Sigmoid colon (tissue), 6 donors: ENCODE measurements at regions not wholly inside any gene's neighbourhood (a gene's known extent, or its start where the extent isn't known, plus 50 kb on each side); places are given as distances from the start of the nearest gene placed in this dataset.

ENCODE experiments used
- DNase-seq: peaks from one replicate; pipeline ENCODE4 v3.0.0-alpha.2; 2019
- H3K27ac ChIP-seq, 4 donors: fragments of 200-600 bp; sonication (generic); one replicate each; pipeline ENCODE4 v1.5.1; 2016 to 2019; ENCODE audit warnings: mild to moderate bottlenecking in 1 of 4
- H3K27me3 ChIP-seq, 3 donors: fragments of 200-600 bp; sonication (generic); one replicate each; pipeline ENCODE4 v1.5.1; 2019; ENCODE audit warnings: mild to moderate bottlenecking in 1 of 3
- H3K36me3 ChIP-seq, 4 donors: fragments of 200-600 bp; sonication (generic); one replicate each; pipeline ENCODE4 v1.5.1; 2016 to 2019
- H3K4me1 ChIP-seq, 4 donors: fragments of 200-600 bp; sonication (generic); one replicate each; pipeline ENCODE4 v1.5.1; 2017 to 2019
- H3K4me3 ChIP-seq, 4 donors: fragments of 200-600 bp; sonication (generic); one replicate each; pipeline ENCODE4 v1.5.1; 2017 to 2019; ENCODE audit warnings: mild to moderate bottlenecking in 2 of 4, moderate library complexity in 1 of 4
- H3K9me3 ChIP-seq, 4 donors: fragments of 200-600 bp in 3 of 4; sonication (generic) in 3 of 4; one replicate each; pipeline versions ENCODE4 v1.5.1 to v1.6.1; 2013 to 2019
- CTCF ChIP-seq, 4 experiments: fragments of 450-650 bp in 3 of 4; fragments of 200-600 bp in 1 of 4; IDR thresholded peaks; one replicate each; pipeline ENCODE4 v1.5.1; 2016 to 2019; ENCODE audit warnings: antibody characterized with exemption in 4 of 4, mild to moderate bottlenecking in 3 of 4, moderate library complexity in 2 of 4
- EP300 ChIP-seq, 4 donors: sonication (generic); formaldehyde crosslinking; IDR thresholded peaks; one replicate each; pipeline ENCODE4 v1.6.1; 2017; ENCODE audit warnings: antibody characterized with exemption in 4 of 4
- POLR2A ChIP-seq, 2 donors: fragments of 450-650 bp; IDR thresholded peaks; one replicate each; pipeline ENCODE4 v1.6.1; 2016; ENCODE audit warnings: antibody characterized with exemption in 2 of 2, mild to moderate bottlenecking in 2 of 2, moderate library complexity in 2 of 2
- POLR2AphosphoS5 ChIP-seq, 4 donors: sonication (generic); formaldehyde crosslinking; IDR thresholded peaks; one replicate each; pipeline ENCODE4 v1.6.1; 2017; ENCODE audit warnings: antibody characterized with exemption in 4 of 4
- WGBS, 2 donors: extraction: QIAGEN DNeasy Blood & Tissue Kit; methylation state at CpG; one replicate each; pipeline ENCODE4 v1.1.7; 2013; 5-methylcytosine and 5-hydroxymethylcytosine counted together
- intact Hi-C: fragments of 100-400 bp; cut with DNase I; formaldehyde crosslinking; loops from one replicate; pipeline ENCODE4 v1.15.1; 2023
- donor health status: healthy with polysubstance abuse.
- donor health status: healthy.

GRCh38 chr4:183842129-183842528 lies 63.0 kb upstream of the STOX2 start:
- WGBS, 2 donors, result 91% methylated on average over 3 of the region's 3 CpGs
- no peak overlapping the region for H3K27ac ChIP-seq

GRCh38 chr4:183843248-183843671 lies 61.8 kb upstream of the STOX2 start:
- 80 to 87% methylated on average over 7 of the region's 7 CpGs for WGBS, 2 donors
- TF ChIP-seq POLR2A (IDR thresholded peaks at IDR 0.05), result no peak
- TF ChIP-seq POLR2AphosphoS5 (IDR thresholded peaks at IDR 0.05), result peak; percentile 22 to 69 (median 48)
- TF ChIP-seq EP300 (IDR thresholded peaks at IDR 0.05), result peak; percentile 30 to 82 (median 36)
- no peak for TF ChIP-seq CTCF (IDR thresholded peaks at IDR 0.05)
- DNase-seq, result no peak
- Histone ChIP-seq H3K9me3 (peaks cover 0 to 6% (median 0%) of the 10 kb centered on the region in 4 donors), H3K4me3 (no peak overlapping the region), H3K27me3 (no peaks in the 10 kb centered on the region), H3K4me1 (peaks cover 0 to 8% (median 3%) of the 10 kb centered on the region in 4 donors), H3K36me3 (no peaks in the 10 kb centered on the region), H3K27ac (peak overlapping the region in 1 of 4 donors; percentile 17)
- intact Hi-C loops, result no loop called here

More at GRCh38 chr4:183842129-183842528, 63.0 kb upstream of the STOX2 start:
- Histone ChIP-seq H3K36me3 (no peaks in the 10 kb centered on the region), H3K9me3 (peaks cover 0 to 2% (median 0%) of the 10 kb centered on the region in 4 donors), H3K4me3 (no peak overlapping the region), H3K27me3 (no peaks in the 10 kb centered on the region), H3K4me1 (peaks cover 0 to 8% (median 3%) of the 10 kb centered on the region in 4 donors)
- no peak for DNase-seq
- intact Hi-C loops, result no loop called here
- TF ChIP-seq POLR2AphosphoS5 (IDR thresholded peaks at IDR 0.05), result no peak
- no peak for TF ChIP-seq POLR2A (IDR thresholded peaks at IDR 0.05)
- TF ChIP-seq CTCF (IDR thresholded peaks at IDR 0.05), result no peak
- no peak for TF ChIP-seq EP300 (IDR thresholded peaks at IDR 0.05)

- peaks cover 0 to 6% (median 0%) of the 10 kb centered on the region in 4 donors for H3K9me3 ChIP-seq
- peaks cover 0 to 6% (median 0%) of the 10 kb centered on the region in 3 donors for H3K27me3 ChIP-seq
- peaks cover 0 to 12% (median 6%) of the 10 kb centered on the region in 4 donors for H3K4me1 ChIP-seq
- H3K36me3 ChIP-seq, result no peaks in the 10 kb centered on the region
- intact Hi-C loops, result no loop called here
- DNase-seq, result no peak
- TF ChIP-seq POLR2A (IDR thresholded peaks at IDR 0.05) (no peak), EP300 (IDR thresholded peaks at IDR 0.05) (no peak)
- H3K27ac ChIP-seq, result no peak overlapping the region
- H3K4me3 ChIP-seq, result no peak overlapping the region
Measured at GRCh38 chr4:183846951-183847350, 58.2 kb upstream of the STOX2 start.

GRCh38 chr4:183848805-183849204 lies 56.3 kb upstream of the STOX2 start:
- H3K4me3 ChIP-seq, result no peak overlapping the region
- DNase-seq, result no peak
- peaks cover 0 to 6% (median 0%) of the 10 kb centered on the region in 3 donors for H3K27me3 ChIP-seq
- no peaks in the 10 kb centered on the region for H3K36me3 ChIP-seq
- H3K4me1 ChIP-seq, result peaks cover 0 to 11% (median 2%) of the 10 kb centered on the region in 4 donors
- WGBS, 2 donors, result 48 to 67% methylated on average over 3 of the region's 3 CpGs
- no peak overlapping the region for H3K27ac ChIP-seq
- H3K9me3 ChIP-seq, result peaks cover 0 to 6% (median 0%) of the 10 kb centered on the region in 4 donors
- intact Hi-C loops, result no loop called here
- TF ChIP-seq EP300 (IDR thresholded peaks at IDR 0.05), result no peak
- TF ChIP-seq POLR2AphosphoS5 (IDR thresholded peaks at IDR 0.05), result no peak
- TF ChIP-seq CTCF (IDR thresholded peaks at IDR 0.05), result no peak
- no peak for TF ChIP-seq POLR2A (IDR thresholded peaks at IDR 0.05)

- no peaks in the 10 kb centered on the region for H3K9me3 ChIP-seq
- H3K4me3 ChIP-seq, result no peak overlapping the region
- TF ChIP-seq POLR2A (IDR thresholded peaks at IDR 0.05), result no peak
- TF ChIP-seq POLR2AphosphoS5 (IDR thresholded peaks at IDR 0.05), result no peak
- TF ChIP-seq EP300 (IDR thresholded peaks at IDR 0.05), result no peak
- no peak for TF ChIP-seq CTCF (IDR thresholded peaks at IDR 0.05)
- H3K27ac ChIP-seq, result no peak overlapping the region
- no peaks in the 10 kb centered on the region for H3K36me3 ChIP-seq
- 75 to 81% methylated on average over 10 of the region's 10 CpGs for WGBS, 2 donors
- H3K27me3 ChIP-seq, result peaks cover 0 to 6% (median 0%) of the 10 kb centered on the region in 3 donors
- DNase-seq, result no peak
- H3K4me1 ChIP-seq, result peaks cover 0 to 15% (median 2%) of the 10 kb centered on the region in 4 donors
- intact Hi-C loops, result no loop called here
Measured at GRCh38 chr4:183852910-183853547, 52.1 kb upstream of the STOX2 start.
